ENCODE measurements at regions not wholly inside any gene's neighbourhood (a gene's known extent, or its start where the extent isn't known, plus 50 kb on each side); places are given as distances from the start of the nearest gene placed in this dataset.

DNA sequence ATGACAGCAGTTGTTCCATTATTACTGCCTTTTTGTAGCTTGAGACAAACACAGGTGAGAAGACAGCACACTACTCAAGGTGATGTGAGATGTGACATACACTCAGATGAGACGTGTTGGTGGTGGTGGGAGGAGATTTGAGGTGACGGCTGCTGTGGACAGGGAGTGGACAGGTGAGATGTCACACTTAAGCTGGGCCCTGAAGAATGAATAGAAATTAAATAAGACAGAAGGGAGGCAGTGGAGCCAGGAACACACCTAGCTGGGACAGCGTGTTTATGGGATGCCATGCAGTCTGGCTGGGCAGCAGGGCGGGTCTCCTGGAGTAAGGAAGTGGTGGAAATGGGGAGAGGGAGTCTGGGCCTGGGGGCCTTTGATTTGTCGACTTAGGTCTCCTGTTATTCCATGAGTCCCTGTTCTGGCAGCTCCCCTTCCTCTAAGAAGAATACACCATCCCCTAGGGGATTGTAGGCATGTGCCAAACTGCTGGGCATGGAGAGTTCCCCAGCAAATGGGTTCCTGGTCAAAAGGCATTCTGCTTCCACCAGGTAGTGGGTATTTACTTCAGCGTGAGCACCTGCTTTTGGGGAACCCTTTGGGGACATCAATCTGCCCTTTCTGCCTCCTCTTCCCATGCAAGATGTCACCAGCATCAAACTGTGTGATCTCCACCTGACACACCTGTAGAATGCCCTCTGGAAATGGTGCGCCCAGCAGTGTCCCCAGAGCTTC is 71.2 kb upstream of the ESRRB start:
- H3K4me3 ChIP-seq (replicated peaks in 1 of 2; ENCODE audit: low read depth in 2 of 2, low read length in 2 of 2), result no peak overlapping the region
- no peak for DNase-seq (ENCODE audit: low read depth in 2 of 2)
- TF ChIP-seq, protein P1, sequence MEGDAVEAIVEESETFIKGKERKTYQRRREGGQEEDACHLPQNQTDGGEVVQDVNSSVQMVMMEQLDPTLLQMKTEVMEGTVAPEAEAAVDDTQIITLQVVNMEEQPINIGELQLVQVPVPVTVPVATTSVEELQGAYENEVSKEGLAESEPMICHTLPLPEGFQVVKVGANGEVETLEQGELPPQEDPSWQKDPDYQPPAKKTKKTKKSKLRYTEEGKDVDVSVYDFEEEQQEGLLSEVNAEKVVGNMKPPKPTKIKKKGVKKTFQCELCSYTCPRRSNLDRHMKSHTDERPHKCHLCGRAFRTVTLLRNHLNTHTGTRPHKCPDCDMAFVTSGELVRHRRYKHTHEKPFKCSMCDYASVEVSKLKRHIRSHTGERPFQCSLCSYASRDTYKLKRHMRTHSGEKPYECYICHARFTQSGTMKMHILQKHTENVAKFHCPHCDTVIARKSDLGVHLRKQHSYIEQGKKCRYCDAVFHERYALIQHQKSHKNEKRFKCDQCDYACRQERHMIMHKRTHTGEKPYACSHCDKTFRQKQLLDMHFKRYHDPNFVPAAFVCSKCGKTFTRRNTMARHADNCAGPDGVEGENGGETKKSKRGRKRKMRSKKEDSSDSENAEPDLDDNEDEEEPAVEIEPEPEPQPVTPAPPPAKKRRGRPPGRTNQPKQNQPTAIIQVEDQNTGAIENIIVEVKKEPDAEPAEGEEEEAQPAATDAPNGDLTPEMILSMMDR (IDR thresholded peaks at IDR 0.05; ENCODE audit: low read depth, low read length), result no peak

DNA sequence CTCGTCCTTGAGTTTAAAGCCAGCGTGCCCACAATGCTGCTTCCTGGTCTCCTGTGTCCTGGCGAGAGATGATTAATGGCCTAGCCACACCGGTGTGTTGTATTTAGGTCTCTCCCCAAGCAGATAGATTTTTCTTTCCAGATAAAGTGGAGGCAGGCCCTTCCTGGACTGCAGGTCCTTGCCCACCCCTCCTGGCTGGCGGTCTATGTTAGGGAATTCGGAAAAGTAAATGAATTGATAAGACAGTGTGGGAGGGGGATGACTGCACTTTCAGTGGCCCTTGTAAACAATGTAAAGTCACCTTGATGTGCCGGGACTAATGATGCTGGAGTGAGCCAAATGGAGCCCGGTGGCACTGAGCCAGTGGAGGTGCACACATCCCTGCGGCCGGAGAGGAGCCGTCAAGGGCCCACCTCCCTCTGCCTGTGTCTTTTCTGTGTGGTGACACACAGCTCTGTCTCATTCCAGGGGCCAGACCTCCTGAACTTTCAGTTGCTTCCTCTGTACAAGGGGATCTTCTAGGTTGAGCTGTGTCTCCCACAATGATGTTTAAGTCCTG is 70.6 kb upstream of the ESRRB start:
- H3K4me3 ChIP-seq (replicated peaks in 1 of 2; ENCODE audit: low read depth in 2 of 2, low read length in 2 of 2), result no peak overlapping the region
- TF ChIP-seq, protein P1 (IDR thresholded peaks at IDR 0.05; ENCODE audit: low read depth, low read length), result no peak
- DNase-seq (ENCODE audit: low read depth in 2 of 2), result no peak

DNA sequence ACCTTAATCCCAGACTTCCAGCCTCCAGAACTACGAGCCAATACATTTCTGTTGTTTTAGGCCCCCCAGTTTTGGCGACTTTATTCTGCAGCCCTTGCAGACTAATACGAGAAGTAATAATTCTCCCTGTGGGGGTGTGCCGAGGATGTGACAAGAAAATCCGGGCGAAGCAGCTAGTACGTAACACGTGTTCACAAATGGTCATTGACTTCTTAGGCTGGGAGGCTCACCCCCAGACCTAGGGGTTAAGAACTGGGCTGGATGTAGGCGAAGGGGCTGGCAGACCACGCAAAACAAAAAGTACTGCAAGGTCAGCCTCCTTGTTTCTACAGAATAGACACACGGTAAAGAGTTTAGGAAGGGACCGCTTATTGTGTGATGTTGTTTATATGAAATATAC is 69.8 kb upstream of the ESRRB start:
- no peak for DNase-seq (ENCODE audit: low read depth in 2 of 2)
- TF ChIP-seq, protein P1 (IDR thresholded peaks at IDR 0.05; ENCODE audit: low read depth, low read length), result no peak
- no peak overlapping the region for H3K4me3 ChIP-seq (replicated peaks in 1 of 2; ENCODE audit: low read depth in 2 of 2, low read length in 2 of 2)

DNA sequence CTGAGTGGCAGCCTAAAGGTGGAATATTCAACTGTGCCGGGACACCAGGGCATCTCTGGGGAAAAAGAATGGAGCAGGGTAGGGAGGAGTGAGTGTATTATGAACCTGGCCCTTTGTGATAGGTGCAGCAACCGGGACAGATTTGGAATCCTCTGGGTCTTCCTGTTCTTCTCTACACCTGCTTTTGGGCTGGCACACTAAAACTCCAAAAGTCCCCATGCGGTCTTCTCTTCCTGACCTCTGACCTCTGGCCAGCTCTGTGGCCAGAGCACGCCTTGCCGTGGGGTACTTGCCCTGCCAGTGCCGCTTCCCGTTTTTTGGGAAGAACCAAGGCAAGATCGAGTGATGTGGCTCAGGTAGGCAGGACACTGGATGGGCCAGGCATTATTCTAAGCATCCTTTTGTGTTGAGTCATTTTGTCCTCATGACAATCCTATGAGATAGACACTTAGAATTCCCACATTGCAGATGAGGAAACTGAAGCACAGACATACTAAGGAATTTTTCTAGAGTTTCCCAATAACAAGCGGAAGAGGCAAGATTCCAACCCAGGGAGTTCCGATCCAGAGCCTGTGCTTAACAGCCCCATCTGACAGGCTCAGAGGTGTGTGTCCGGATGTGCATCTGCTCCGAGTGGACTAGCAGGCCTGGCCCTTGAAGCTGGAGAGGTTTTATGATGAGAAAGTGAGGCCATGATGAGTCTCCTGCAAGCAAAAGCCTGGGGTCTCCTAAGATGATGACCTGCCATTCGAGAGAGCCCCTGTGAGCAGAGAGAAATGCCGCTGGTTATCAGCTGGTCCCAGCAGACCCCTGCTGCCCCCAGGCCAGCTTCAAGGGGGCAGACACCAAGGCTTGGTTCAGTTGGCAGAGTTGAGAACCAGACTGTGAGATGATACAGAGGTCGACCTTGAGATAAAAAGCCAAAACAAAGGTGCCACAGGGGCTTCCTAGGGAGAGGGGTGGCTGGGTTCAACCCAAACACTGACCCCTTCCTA is 67.9 kb upstream of the ESRRB start:
- TF ChIP-seq, protein P1 (IDR thresholded peaks at IDR 0.05; ENCODE audit: low read depth, low read length), result no peak
- no peak overlapping the region for H3K4me3 ChIP-seq (replicated peaks in 1 of 2; ENCODE audit: low read depth in 2 of 2, low read length in 2 of 2)
- no peak for DNase-seq (ENCODE audit: low read depth in 2 of 2)

DNA sequence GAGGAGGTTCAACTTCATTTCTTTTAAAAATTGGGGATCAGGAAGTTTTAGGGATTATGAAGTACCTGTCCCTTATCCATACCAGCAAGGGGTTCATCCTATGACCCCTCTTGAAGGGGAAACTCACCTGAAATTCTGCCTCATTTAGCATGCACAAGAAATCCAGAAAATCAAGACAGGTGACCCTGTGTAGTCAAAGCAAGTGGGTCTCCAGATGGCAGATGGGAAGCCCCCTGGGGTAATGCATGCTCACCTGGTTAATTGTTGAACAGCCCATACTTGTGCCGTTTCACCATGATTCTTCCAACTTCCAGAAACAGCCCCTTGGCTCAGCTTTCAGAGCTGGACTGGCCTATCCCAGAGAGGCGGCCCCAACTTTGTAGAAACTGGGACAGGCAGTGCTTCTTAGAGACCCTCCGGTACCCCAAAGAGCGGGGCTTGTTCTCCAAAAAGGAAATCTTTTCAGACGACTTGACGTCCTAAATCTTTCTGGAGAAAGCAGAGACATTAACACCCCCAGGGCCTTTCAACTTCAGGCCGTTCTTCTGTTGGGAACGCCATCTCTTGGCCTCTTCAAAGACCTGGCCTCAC is 66.3 kb upstream of the ESRRB start:
- DNase-seq (ENCODE audit: low read depth in 2 of 2), result no peak
- TF ChIP-seq, protein P1 (IDR thresholded peaks at IDR 0.05; ENCODE audit: low read depth, low read length), result no peak
- no peak overlapping the region for H3K4me3 ChIP-seq (replicated peaks in 1 of 2; ENCODE audit: low read depth in 2 of 2, low read length in 2 of 2)

DNA sequence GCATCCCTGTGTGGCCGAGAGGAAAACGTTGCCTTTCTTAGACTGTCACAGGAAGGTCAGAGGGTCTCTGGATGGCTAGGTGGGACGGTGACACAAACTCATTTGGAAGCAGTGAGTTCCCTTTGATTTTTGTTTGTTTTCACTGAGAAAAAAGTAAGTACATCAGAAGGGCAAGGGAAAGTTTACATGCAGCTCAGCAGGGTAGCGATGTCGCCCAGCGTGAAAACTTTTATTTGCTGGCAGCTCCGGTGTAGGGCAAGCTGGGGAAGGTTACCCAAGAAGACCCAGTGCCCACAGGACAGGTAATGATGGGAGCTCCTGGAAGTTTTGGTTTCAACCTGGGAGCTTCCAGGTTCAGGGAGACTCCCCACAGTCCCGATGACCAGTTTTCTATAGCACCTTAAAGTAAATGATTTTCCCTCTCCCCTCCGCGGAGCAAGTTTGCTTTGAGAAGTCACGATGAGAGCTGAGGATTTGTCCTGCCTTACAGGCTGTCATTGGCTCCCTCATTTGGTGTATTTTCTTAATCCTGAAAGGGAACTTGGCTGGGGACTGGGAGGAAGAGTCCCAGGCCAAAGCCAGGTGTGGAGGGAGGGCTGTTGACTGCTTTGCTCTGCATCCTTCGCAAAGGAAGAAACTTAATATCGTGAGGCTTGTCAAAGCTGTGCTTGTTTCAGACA is 64.7 kb upstream of the ESRRB start:
- TF ChIP-seq, protein P1 (IDR thresholded peaks at IDR 0.05; ENCODE audit: low read depth, low read length), result no peak

More for the DNA sequence above, 64.7 kb upstream of the ESRRB start:
- no peak overlapping the region for H3K4me3 ChIP-seq (replicated peaks in 1 of 2; ENCODE audit: low read depth in 2 of 2, low read length in 2 of 2)
- no peak for DNase-seq (ENCODE audit: low read depth in 2 of 2)
